Activated CD4-positive, alpha-beta T cell treated with anti-CD3 and anti-CD28 coated beads, Interleukin-2, amount 10 ng/mL, durations not matched to agents 24 days and 14 days (primary cell): ENCODE measurements at regions not wholly inside any gene's neighbourhood (a gene's known extent, or its start where the extent isn't known, plus 50 kb on each side); places are given as distances from the start of the nearest gene placed in this dataset.

Experiments
- DNase-seq: peaks from one replicate; pipeline ENCODE4 v3.0.0; 2022
- H3K27ac Mint-ChIP-seq: one replicate; pipeline ENCODE4 v1.8.0; 2022; ENCODE audit warnings: mild to moderate bottlenecking, mixed read lengths
- H3K27me3 Mint-ChIP-seq: one replicate; pipeline ENCODE4 v1.8.0; 2022; ENCODE audit warnings: mixed read lengths
- H3K36me3 Mint-ChIP-seq: one replicate; pipeline ENCODE4 v1.8.0; 2022; ENCODE audit warnings: low read depth, mild to moderate bottlenecking, mixed read lengths
- H3K4me1 Mint-ChIP-seq: one replicate; pipeline ENCODE4 v1.8.0; 2021; ENCODE audit warnings: mixed read lengths
- H3K4me3 Mint-ChIP-seq: one replicate; pipeline ENCODE4 v1.8.0; 2022; ENCODE audit warnings: mild to moderate bottlenecking, moderate library complexity, mixed read lengths
- H3K9me3 Mint-ChIP-seq: one replicate; pipeline ENCODE4 v1.8.0; 2021; ENCODE audit warnings: mixed read lengths
- intact Hi-C: fragments of 100-400 bp; cut with micrococcal nuclease; formaldehyde crosslinking; loops from one replicate; pipeline ENCODE4 v1.15.1; 2023

- Mint-ChIP-seq H3K27ac (no peak overlapping the region), H3K36me3 (peaks cover 11% of the 10 kb centered on the region), H3K9me3 (peaks cover 22% of the 10 kb centered on the region), H3K4me1 (peaks cover 15% of the 10 kb centered on the region), H3K4me3 (no peak overlapping the region), H3K27me3 (no peaks in the 10 kb centered on the region)
- no peak for DNase-seq
- intact Hi-C loops = loop anchor here (1.0 to 2.0 kb wide), 4 partner anchors 34 to 634 kb away; no protein-coding TSS in a partner anchor
Measured at GRCh38 chr7:21304808-21305375, 123.0 kb upstream of the SP4 start.

DNA sequence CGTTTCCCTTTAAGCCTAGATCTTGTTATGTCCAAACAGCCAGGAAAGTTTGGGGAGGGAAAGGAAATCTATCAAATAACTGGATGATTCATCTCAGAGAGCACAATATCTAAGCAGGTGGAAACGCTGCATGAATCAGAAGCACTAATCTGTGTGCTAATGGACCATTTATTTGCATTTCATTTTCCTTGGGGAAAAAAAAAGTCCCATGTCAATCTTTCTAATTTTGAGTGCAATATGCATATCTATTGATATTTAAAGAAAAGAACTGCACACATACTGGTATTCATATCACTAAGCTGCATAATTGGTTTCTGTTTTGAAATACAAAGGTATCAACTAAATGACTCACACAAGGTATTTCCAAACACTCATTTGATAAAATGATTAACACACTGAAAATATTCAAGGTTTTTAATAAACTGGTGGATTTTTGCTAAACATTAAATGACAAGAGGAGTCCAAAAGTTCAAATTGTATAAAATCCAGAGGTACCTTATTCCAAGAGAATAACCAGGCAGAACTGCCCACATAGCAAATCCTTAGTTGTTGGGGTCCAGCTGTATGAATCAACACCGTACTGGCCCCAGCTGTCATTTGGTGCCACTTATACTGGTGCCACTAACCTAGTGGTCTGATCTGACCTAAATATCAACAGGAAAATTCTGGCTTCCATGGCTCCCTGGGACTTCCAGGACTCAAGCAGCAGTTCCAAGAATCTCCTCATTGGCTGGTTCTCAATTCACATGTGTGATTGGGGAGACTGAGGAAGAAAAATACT lies 122.2 kb upstream of the SP4 start:
- Mint-ChIP-seq H3K4me1 (peaks cover 15% of the 10 kb centered on the region), H3K9me3 (peaks cover 22% of the 10 kb centered on the region), H3K27ac (peak overlapping the region; percentile 43), H3K27me3 (no peaks in the 10 kb centered on the region), H3K36me3 (peaks cover 11% of the 10 kb centered on the region), H3K4me3 (no peak overlapping the region)
- intact Hi-C loops = loop anchor here (1.0 to 2.0 kb wide), 4 partner anchors 33 to 634 kb away; no protein-coding TSS in a partner anchor
- DNase-seq = no peak

GRCh38 chr7:21314954-21315353 lies 112.9 kb upstream of the SP4 start:
- no peak for DNase-seq
- H3K27ac Mint-ChIP-seq = no peak overlapping the region
- peaks cover 4% of the 10 kb centered on the region for H3K4me1 Mint-ChIP-seq
- no peak overlapping the region for H3K4me3 Mint-ChIP-seq
- intact Hi-C loops = no loop called here
- H3K9me3 Mint-ChIP-seq = peaks cover 18% of the 10 kb centered on the region
- H3K36me3 Mint-ChIP-seq = peaks cover 13% of the 10 kb centered on the region
- no peaks in the 10 kb centered on the region for H3K27me3 Mint-ChIP-seq

DNA sequence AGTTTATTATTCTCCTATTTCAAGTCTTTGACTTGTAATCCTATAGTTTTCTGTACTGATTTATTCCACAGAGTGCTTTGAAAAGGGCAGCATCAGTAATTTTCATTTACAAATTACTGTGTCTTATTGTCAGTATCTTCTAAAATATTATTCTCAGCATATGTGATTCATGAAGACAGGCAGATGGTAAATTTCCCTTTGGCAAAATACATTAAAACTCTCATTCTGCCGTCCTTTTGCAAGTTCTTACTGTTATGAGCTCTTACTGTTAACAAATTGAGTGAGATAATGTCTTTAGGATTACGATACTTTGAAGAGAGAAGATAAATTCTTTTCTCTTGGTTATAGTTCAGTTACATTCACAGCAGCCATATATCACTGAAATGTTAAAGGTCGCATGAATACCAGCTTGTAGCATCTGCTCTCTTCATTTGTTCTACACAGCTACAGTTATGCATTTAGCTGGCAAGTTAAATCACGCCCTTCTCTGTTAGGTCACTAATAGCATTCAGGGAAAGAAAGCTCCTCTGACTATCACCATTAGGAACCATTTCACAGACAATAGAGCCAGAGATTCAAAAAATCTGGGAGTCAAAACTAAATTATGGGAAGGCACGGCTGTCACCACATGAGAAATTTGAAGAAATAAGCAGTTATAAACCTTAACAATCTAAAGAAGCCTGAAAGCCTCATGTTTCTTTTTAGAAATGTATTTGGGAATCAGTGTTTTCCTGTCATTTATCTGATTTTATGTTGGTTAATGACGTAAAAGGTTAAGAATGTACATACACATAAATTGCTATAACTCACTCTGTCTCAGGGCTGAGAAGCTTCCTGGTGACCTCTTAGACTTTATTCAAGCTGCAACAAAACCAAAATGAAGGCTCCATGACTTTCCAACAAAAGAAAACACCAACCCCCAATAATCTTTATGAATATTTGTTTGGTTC lies 109.6 kb upstream of the SP4 start:
- Mint-ChIP-seq H3K4me1 (peaks cover 4% of the 10 kb centered on the region), H3K4me3 (no peak overlapping the region), H3K36me3 (no peaks in the 10 kb centered on the region), H3K9me3 (no peaks in the 10 kb centered on the region), H3K27ac (no peak overlapping the region), H3K27me3 (no peaks in the 10 kb centered on the region)
- intact Hi-C loops = no loop called here
- no peak for DNase-seq

- no peak for DNase-seq
- H3K9me3 Mint-ChIP-seq = no peaks in the 10 kb centered on the region
- H3K27me3 Mint-ChIP-seq = no peaks in the 10 kb centered on the region
- peaks cover 4% of the 10 kb centered on the region for H3K4me1 Mint-ChIP-seq
- H3K36me3 Mint-ChIP-seq = no peaks in the 10 kb centered on the region
- no peak overlapping the region for H3K27ac Mint-ChIP-seq
- intact Hi-C loops = no loop called here
- no peak overlapping the region for H3K4me3 Mint-ChIP-seq
Measured at GRCh38 chr7:21318916-21319270, 109.0 kb upstream of the SP4 start.

DNA sequence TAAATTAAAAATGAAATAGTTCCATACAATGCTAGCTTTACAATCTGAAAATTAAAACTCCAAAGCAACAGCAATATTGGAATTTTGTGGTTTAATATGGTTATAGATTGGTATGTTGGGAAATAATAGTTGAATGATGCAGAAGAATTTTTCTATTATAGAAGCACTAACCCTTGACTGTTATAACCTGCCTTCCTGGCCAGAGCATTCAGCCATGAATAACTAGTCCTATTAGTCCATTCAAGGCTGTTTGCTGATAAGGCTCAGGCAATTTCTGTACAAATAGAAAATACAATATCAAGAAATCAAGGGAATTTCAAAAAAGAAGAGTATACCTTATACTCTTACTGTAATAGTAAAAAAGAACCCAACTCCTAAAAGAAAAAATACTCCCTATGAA lies 101.6 kb upstream of the SP4 start:
- Mint-ChIP-seq H3K27ac (no peak overlapping the region), H3K4me1 (peaks cover 8% of the 10 kb centered on the region), H3K9me3 (peaks cover 22% of the 10 kb centered on the region), H3K27me3 (no peaks in the 10 kb centered on the region), H3K4me3 (no peak overlapping the region), H3K36me3 (peaks cover 12% of the 10 kb centered on the region)
- intact Hi-C loops = no loop called here
- DNase-seq = no peak

DNA sequence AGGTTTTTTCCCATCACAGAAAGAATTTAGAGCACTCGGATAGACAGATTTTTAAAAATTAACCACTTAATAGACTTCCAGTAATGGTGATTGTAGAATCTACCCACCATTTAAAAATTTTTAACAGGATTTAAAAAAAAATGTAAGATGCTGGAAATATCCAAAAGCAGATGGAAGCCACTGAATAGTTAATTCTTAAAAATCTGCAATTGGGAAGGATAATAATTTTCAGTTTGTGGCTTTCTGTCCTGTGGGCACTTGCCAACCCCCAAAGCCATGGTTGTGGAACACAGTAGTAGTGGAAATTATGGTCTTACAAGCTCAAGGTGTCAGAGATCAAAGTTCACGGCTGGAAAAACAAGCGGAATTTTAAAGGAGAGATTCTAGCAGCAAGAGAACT lies 101.0 kb upstream of the SP4 start:
- Mint-ChIP-seq H3K27ac (no peak overlapping the region), H3K4me1 (peaks cover 8% of the 10 kb centered on the region), H3K9me3 (peaks cover 22% of the 10 kb centered on the region), H3K4me3 (no peak overlapping the region), H3K36me3 (peaks cover 12% of the 10 kb centered on the region), H3K27me3 (no peaks in the 10 kb centered on the region)
- intact Hi-C loops = no loop called here
- DNase-seq = no peak

DNA sequence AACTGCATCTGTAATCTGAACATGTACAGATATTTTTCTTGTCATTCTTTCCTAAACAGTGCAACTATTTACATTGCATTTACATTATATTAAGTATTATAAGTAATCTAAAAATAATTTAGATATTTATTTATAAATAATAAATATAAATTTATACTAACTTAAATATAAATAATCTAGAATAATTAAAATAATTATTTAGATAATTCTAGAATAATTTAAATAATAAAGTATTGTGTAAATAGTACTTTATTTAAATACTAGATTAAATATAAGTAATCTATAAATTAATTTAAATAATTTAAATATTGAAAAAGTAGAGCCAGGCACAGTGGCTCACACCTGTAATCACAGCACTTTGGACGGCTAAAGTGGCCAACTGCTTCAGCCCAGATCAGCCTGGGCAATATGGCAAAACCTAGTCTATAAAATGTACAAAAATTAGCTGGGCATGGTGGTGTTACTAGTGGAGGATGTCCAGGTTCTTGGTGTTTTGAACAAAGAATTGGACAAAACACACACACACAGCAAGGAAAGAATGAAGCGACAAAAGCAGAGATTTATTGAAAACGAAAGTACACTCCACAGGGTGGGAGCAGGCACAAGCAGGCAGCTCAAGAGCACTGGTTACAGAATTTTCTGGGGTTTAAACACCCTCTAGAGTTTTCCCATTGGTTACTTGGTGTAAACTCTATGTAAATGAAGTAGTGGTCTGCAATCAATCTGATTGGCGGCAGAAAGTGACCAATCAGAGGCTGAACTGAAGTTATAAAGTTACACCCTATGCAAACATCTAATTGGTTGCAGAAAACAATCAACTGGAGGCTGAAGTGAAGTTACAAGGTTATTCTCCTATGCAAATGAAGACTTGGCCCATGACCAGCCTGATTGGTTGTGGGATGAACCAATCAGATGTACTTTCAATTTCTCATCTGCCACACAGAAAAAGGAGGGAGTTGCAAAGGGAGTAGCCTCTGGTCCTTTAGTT lies 100.2 kb upstream of the SP4 start:
- Mint-ChIP-seq H3K4me1 (peaks cover 8% of the 10 kb centered on the region), H3K36me3 (peaks cover 12% of the 10 kb centered on the region), H3K4me3 (no peak overlapping the region), H3K27me3 (no peaks in the 10 kb centered on the region), H3K27ac (no peak overlapping the region), H3K9me3 (peaks cover 22% of the 10 kb centered on the region)
- peak; percentile 43 for DNase-seq
- intact Hi-C loops = no loop called here

GRCh38 chr7:21330462-21331178 lies 97.3 kb upstream of the SP4 start:
- Mint-ChIP-seq H3K4me3 (no peak overlapping the region), H3K27ac (no peak overlapping the region)

GRCh38 chr7:21334906-21335305 lies 93.0 kb upstream of the SP4 start:
- intact Hi-C loops = no loop called here
- H3K27ac Mint-ChIP-seq = no peak overlapping the region
- H3K9me3 Mint-ChIP-seq = peaks cover 30% of the 10 kb centered on the region
- peaks cover 25% of the 10 kb centered on the region for H3K36me3 Mint-ChIP-seq
- DNase-seq = peak; percentile 32
- H3K4me3 Mint-ChIP-seq = no peak overlapping the region
- no peaks in the 10 kb centered on the region for H3K27me3 Mint-ChIP-seq
- H3K4me1 Mint-ChIP-seq = peaks cover 31% of the 10 kb centered on the region

More at GRCh38 chr7:21330462-21331178, 97.3 kb upstream of the SP4 start:
- Mint-ChIP-seq H3K4me1 (peaks cover 6% of the 10 kb centered on the region), H3K9me3 (peaks cover 15% of the 10 kb centered on the region), H3K36me3 (peaks cover 18% of the 10 kb centered on the region), H3K27me3 (no peaks in the 10 kb centered on the region)
- intact Hi-C loops = no loop called here
- DNase-seq = peak; percentile 21

GRCh38 chr7:21336743-21337142 lies 91.1 kb upstream of the SP4 start:
- H3K27ac Mint-ChIP-seq = no peak overlapping the region
- H3K36me3 Mint-ChIP-seq = peaks cover 42% of the 10 kb centered on the region
- DNase-seq = peak; percentile 41
- H3K9me3 Mint-ChIP-seq = peaks cover 39% of the 10 kb centered on the region
- H3K4me1 Mint-ChIP-seq = peaks cover 44% of the 10 kb centered on the region
- no peak overlapping the region for H3K4me3 Mint-ChIP-seq
- H3K27me3 Mint-ChIP-seq = no peaks in the 10 kb centered on the region
- intact Hi-C loops = no loop called here

GRCh38 chr7:21338728-21339164 lies 89.1 kb upstream of the SP4 start:
- Mint-ChIP-seq H3K27me3 (no peaks in the 10 kb centered on the region), H3K9me3 (peaks cover 40% of the 10 kb centered on the region), H3K4me3 (peak overlapping the region; percentile 13), H3K36me3 (peaks cover 50% of the 10 kb centered on the region), H3K4me1 (peaks cover 47% of the 10 kb centered on the region), H3K27ac (peak overlapping the region; percentile 87)
- intact Hi-C loops = loop anchor here (1.0 to 2.0 kb wide), 5 partner anchors 17 to 89 kb away; no protein-coding TSS in a partner anchor
- DNase-seq = peak; percentile 87
